ENCODE measurements at regions not wholly inside any gene's neighbourhood (a gene's known extent, or its start where the extent isn't known, plus 50 kb on each side); places are given as distances from the start of the nearest gene placed in this dataset.
"Not testable (repeated sequence)": the region's sequence is repeated elsewhere in the genome, so short reads cannot be mapped to it uniquely, and the experiment has no call there.

- Histone ChIP-seq H3K9me3 (ENCODE audit: control insufficient read depth in 1 of 2, insufficient read depth in 1 of 2, low read length in 2 of 2) (no peaks in the 10 kb centered on the region), H3K27ac (ENCODE audit: low read depth in 1 of 2, low read length in 2 of 2) (no peak overlapping the region), H3K4me1 (ENCODE audit: insufficient read depth, low read length) (no peaks in the 10 kb centered on the region), H3K27me3 (ENCODE audit: control insufficient read depth in 1 of 2, insufficient read depth in 2 of 2, low read length in 2 of 2) (no peaks in the 10 kb centered on the region), H3K4me3 (ENCODE audit: low read length) (no peak overlapping the region), H3K36me3 (ENCODE audit: insufficient read depth, low read length) (no peaks in the 10 kb centered on the region)
- Mint-ChIP-seq H3K9me3 (no peaks in the 10 kb centered on the region), H3K27me3 (no peaks in the 10 kb centered on the region), H3K36me3 (ENCODE audit: low read depth) (no peaks in the 10 kb centered on the region), H3K27ac (no peak overlapping the region), H3K4me3 (no peak overlapping the region), H3K4me1 (ENCODE audit: low read depth) (no peaks in the 10 kb centered on the region)
- ChIA-PET CTCF (interaction anchor here (0.6 kb wide), 1 partner anchor 195 kb away, joined by 3 read pairs; no protein-coding TSS in a partner anchor), POLR2A (no interaction called here)
- intact Hi-C loops (cut with DNase I, micrococcal nuclease) = no loop called here
- no peak for TF ChIP-seq CTCF (IDR thresholded peaks at IDR 0.05)
- ATAC-seq (ENCODE audit: poor library complexity) (no peak), DNase-seq (no peak)
These were observed 181.4 kb downstream of the NRIP1 start for GRCh38 chr21:14883351-14883750.

- H3K36me3 Mint-ChIP-seq (ENCODE audit: low read depth); H3K27ac Mint-ChIP-seq; H3K4me3 ChIP-seq (ENCODE audit: low read length); H3K27me3 Mint-ChIP-seq; ATAC-seq (ENCODE audit: poor library complexity); H3K4me1 Mint-ChIP-seq (ENCODE audit: low read depth); H3K9me3 Mint-ChIP-seq; intact Hi-C loops (cut with DNase I, micrococcal nuclease); POLR2A ChIA-PET; DNase-seq; H3K4me1 ChIP-seq (ENCODE audit: insufficient read depth, low read length); H3K4me3 Mint-ChIP-seq; CTCF ChIA-PET; H3K36me3 ChIP-seq (ENCODE audit: insufficient read depth, low read length); H3K27me3 ChIP-seq (ENCODE audit: control insufficient read depth in 1 of 2, insufficient read depth in 2 of 2, low read length in 2 of 2); H3K9me3 ChIP-seq (ENCODE audit: control insufficient read depth in 1 of 2, insufficient read depth in 1 of 2, low read length in 2 of 2); H3K27ac ChIP-seq (ENCODE audit: low read depth in 1 of 2, low read length in 2 of 2): not testable (repeated sequence)
These were observed 182.3 kb downstream of the NRIP1 start for GRCh38 chr21:14882545-14882944.

DNA sequence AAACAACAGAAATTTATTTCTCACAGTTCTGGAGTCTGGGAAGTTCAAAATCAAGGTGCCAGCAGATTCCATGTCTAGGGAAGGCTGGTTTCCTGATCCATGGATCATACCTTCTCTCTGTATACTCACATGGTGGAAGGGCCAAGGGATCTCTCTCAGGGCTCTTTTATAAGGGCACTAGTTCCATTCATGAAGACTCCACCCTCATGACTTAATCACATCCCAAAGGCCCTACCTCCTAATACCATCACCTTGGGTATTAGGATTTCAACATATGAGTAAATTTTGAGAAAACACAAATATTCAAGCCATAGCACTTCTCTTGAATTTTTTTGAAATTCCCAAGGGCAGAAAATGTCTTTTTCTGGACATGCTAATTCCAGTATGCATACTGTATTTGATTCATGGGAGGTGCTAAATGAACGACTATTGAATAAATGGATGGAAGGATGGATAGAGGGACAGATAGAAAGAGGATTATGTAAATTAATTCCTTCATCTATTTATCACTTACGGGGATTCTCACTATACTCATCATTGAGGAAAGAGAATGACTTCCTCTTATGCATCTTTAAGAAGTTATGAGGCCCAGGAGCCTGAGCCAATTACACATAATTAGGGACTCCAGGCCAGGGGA is 182.8 kb downstream of the NRIP1 start:
- POLR2A ChIA-PET = no interaction called here
- H3K4me3 Mint-ChIP-seq = no peak overlapping the region
- intact Hi-C loops (cut with DNase I, micrococcal nuclease) = no loop called here
- H3K36me3 Mint-ChIP-seq (ENCODE audit: low read depth) = no peaks in the 10 kb centered on the region
- Histone ChIP-seq H3K36me3 (ENCODE audit: insufficient read depth, low read length) (no peaks in the 10 kb centered on the region), H3K4me3 (ENCODE audit: low read length) (no peak overlapping the region), H3K27ac (ENCODE audit: low read depth in 1 of 2, low read length in 2 of 2) (no peak overlapping the region), H3K27me3 (ENCODE audit: control insufficient read depth in 1 of 2, insufficient read depth in 2 of 2, low read length in 2 of 2) (no peaks in the 10 kb centered on the region), H3K9me3 (ENCODE audit: control insufficient read depth in 1 of 2, insufficient read depth in 1 of 2, low read length in 2 of 2) (no peaks in the 10 kb centered on the region), H3K4me1 (ENCODE audit: insufficient read depth, low read length) (no peaks in the 10 kb centered on the region)
- CTCF ChIA-PET = no interaction called here
- ATAC-seq (ENCODE audit: poor library complexity) (no peak), DNase-seq (no peak)
- no peaks in the 10 kb centered on the region for H3K4me1 Mint-ChIP-seq (ENCODE audit: low read depth)
- TF ChIP-seq CTCF (IDR thresholded peaks at IDR 0.05) = no peak
- H3K9me3 Mint-ChIP-seq = no peaks in the 10 kb centered on the region
- no peaks in the 10 kb centered on the region for H3K27me3 Mint-ChIP-seq
- no peak overlapping the region for H3K27ac Mint-ChIP-seq

GRCh38 chr21:14880922-14881321 is 183.9 kb downstream of the NRIP1 start:
- Histone ChIP-seq H3K9me3 (ENCODE audit: control insufficient read depth in 1 of 2, insufficient read depth in 1 of 2, low read length in 2 of 2) (no peaks in the 10 kb centered on the region), H3K36me3 (ENCODE audit: insufficient read depth, low read length) (no peaks in the 10 kb centered on the region), H3K27ac (ENCODE audit: low read depth in 1 of 2, low read length in 2 of 2) (no peak overlapping the region), H3K4me1 (ENCODE audit: insufficient read depth, low read length) (no peaks in the 10 kb centered on the region), H3K4me3 (ENCODE audit: low read length) (no peak overlapping the region), H3K27me3 (ENCODE audit: control insufficient read depth in 1 of 2, insufficient read depth in 2 of 2, low read length in 2 of 2) (no peaks in the 10 kb centered on the region)
- intact Hi-C loops (cut with DNase I, micrococcal nuclease) = no loop called here
- no peak for DNase-seq
- no peak for ATAC-seq (ENCODE audit: poor library complexity)
- no peaks in the 10 kb centered on the region for H3K36me3 Mint-ChIP-seq (ENCODE audit: low read depth)
- H3K4me1 Mint-ChIP-seq (ENCODE audit: low read depth) = no peaks in the 10 kb centered on the region
- no peaks in the 10 kb centered on the region for H3K27me3 Mint-ChIP-seq
- H3K9me3 Mint-ChIP-seq = no peaks in the 10 kb centered on the region
- ChIA-PET CTCF (no interaction called here), POLR2A (no interaction called here)
- H3K4me3 Mint-ChIP-seq = no peak overlapping the region
- no peak overlapping the region for H3K27ac Mint-ChIP-seq
- TF ChIP-seq CTCF (IDR thresholded peaks at IDR 0.05) = no peak
